ENCODE measurements at regions not wholly inside any gene's neighbourhood (a gene's known extent, or its start where the extent isn't known, plus 50 kb on each side); places are given as distances from the start of the nearest gene placed in this dataset.
"Not testable (repeated sequence)": the region's sequence is repeated elsewhere in the genome, so short reads cannot be mapped to it uniquely, and the experiment has no call there.

DNA sequence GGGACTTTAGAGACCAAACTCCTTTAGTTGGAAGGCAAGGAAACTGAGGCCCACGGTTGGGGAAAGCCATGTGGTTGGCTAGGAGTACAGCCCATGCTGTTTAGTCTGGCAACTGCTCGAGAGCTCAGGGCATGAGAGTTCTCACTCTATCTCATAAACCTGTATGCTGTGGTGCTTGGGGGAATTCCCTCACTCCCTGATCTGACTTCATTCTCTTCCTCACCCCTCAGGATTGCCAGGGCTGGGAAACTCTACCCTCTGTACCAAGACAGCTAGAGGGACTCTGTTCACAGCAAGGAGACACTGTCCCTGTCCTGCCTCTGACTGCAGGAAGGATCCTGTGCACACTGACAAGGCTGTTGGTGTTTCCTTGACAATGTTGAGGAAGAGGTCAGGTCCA is 230.2 kb downstream of the ZNF621 start:
- H3K4me3 ChIP-seq = no peak overlapping the region
- H3K27ac ChIP-seq = no peak overlapping the region
- no peak for TF ChIP-seq POLR2A (IDR thresholded peaks at IDR 0.05)
- TF ChIP-seq, protein P1, sequence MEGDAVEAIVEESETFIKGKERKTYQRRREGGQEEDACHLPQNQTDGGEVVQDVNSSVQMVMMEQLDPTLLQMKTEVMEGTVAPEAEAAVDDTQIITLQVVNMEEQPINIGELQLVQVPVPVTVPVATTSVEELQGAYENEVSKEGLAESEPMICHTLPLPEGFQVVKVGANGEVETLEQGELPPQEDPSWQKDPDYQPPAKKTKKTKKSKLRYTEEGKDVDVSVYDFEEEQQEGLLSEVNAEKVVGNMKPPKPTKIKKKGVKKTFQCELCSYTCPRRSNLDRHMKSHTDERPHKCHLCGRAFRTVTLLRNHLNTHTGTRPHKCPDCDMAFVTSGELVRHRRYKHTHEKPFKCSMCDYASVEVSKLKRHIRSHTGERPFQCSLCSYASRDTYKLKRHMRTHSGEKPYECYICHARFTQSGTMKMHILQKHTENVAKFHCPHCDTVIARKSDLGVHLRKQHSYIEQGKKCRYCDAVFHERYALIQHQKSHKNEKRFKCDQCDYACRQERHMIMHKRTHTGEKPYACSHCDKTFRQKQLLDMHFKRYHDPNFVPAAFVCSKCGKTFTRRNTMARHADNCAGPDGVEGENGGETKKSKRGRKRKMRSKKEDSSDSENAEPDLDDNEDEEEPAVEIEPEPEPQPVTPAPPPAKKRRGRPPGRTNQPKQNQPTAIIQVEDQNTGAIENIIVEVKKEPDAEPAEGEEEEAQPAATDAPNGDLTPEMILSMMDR (IDR thresholded peaks at IDR 0.05) = no peak
- H3K9me3 ChIP-seq = no peaks in the 10 kb centered on the region
- no peak for ATAC-seq
- WGBS, 4 donors = 80 to 94% (median 90%) methylated on average over 2 of the region's 2 CpGs
- intact Hi-C loops (cut with DNase I) = no loop called here
- DNase-seq = no peak
- H3K4me1 ChIP-seq = no peaks in the 10 kb centered on the region
- H3K27me3 ChIP-seq = no peaks in the 10 kb centered on the region
- no peaks in the 10 kb centered on the region for H3K36me3 ChIP-seq

DNA sequence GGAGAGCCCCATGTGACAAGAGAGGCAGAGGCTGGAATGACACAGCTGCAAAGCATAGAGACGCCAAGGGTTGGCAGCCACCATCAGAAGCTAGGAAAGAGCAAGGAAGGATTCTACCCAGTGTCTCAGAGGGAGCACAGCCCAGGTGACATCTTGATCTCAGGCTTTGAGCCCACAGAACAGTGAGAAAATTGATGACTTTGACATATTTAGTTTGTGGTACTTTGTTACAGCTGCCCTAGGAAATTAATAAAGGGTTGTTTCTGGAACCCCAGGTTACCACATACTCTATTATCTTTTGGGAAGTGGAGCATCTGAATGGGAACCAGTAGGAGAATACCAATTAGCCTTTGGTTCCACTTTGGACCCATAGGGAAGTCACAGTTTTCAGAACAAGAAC is 231.7 kb downstream of the ZNF621 start:
- H3K9me3 ChIP-seq = no peaks in the 10 kb centered on the region
- H3K4me1 ChIP-seq = no peaks in the 10 kb centered on the region
- H3K27ac ChIP-seq = no peak overlapping the region
- no peak overlapping the region for H3K4me3 ChIP-seq
- ATAC-seq (no peak), DNase-seq (no peak)
- intact Hi-C loops (cut with DNase I) = no loop called here
- no peaks in the 10 kb centered on the region for H3K36me3 ChIP-seq
- TF ChIP-seq POLR2A (IDR thresholded peaks at IDR 0.05) = no peak
- TF ChIP-seq, protein P1 (IDR thresholded peaks at IDR 0.05) = no peak
- 83 to 92% (median 86%) methylated on average over 1 of the region's 1 CpG for WGBS, 4 donors
- no peaks in the 10 kb centered on the region for H3K27me3 ChIP-seq

DNA sequence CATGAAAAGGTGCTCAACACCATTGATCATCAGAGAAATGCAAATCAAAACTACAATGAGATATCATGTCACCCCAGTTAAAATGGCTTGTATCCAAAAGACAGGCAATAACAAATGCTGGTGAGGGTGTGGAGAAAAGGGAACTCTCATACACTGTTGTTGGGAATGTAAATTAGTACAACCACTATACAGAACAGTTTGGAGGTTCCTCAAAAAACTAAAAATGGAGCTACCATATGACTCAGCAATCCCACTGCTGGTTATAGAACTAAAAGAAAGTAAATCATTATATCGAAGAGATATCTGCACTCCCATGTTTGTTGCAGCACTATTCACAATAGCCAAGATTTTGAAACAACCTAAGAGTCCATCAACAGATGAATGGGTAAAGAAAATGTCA is 238.0 kb downstream of the ZNF621 start:
- H3K36me3 ChIP-seq; intact Hi-C loops (cut with DNase I): not testable (repeated sequence)

DNA sequence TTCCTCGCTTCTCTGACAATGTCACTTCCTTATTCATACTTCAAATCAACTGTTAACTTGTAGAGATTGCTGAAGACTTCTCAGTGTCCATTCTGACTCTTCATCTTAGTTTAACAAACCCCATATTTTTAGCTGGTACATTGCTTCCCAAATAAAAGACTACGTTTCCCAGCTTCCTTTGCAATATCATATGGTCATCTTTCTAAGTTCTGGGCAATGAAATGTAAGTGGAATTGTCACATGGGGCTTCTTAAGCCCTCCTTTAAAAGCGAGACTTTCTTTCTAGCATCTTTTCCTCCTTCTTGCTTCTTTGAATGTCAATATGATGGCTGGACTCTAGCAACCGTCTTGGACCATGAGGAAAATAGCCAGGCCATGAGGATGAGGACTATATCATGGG is 239.0 kb downstream of the ZNF621 start:
- no peak overlapping the region for H3K27ac ChIP-seq
- H3K36me3 ChIP-seq = no peaks in the 10 kb centered on the region
- H3K27me3 ChIP-seq = no peaks in the 10 kb centered on the region
- TF ChIP-seq POLR2A (IDR thresholded peaks at IDR 0.05) = no peak
- TF ChIP-seq, protein P1 (IDR thresholded peaks at IDR 0.05) = no peak
- ATAC-seq = no peak
- H3K4me1 ChIP-seq = peaks cover 0 to 9% (median 1%) of the 10 kb centered on the region in 12 donors
- 91 to 95% (median 94%) methylated on average over 4 of the region's 4 CpGs for WGBS, 4 donors
- no peak for DNase-seq
- intact Hi-C loops (cut with DNase I) = no loop called here
- no peak overlapping the region for H3K4me3 ChIP-seq
- H3K9me3 ChIP-seq = peaks cover 0 to 9% (median 0%) of the 10 kb centered on the region in 12 donors

More for the DNA sequence above, 238.0 kb downstream of the ZNF621 start:
- not testable (repeated sequence) for H3K9me3 ChIP-seq, H3K4me1 ChIP-seq, ATAC-seq, DNase-seq, H3K27me3 ChIP-seq, H3K4me3 ChIP-seq
- H3K27ac ChIP-seq = peak overlapping the region in 1 of 12 donors; percentile 65
- WGBS, 4 donors = 88 to 93% (median 92%) methylated on average over 1 of the region's 1 CpG

DNA sequence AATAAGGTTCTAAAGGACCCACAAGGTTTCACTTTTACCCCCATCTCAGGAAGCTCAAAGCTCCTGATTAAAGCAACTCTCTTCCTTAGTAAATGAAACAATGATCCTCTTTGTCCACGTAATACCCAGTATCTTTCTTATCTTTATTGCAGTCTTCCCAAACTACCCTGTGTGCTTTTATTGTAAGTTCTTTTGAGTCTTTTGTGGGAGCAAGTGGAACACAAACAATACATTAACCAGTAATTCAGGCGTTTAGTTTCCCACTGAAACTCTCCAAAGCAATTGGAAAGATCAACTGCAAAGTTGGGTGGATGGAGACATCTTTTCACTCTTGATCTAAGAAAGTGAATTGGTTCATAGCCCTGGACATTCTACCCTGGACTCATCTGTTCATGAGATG is 240.0 kb downstream of the ZNF621 start:
- intact Hi-C loops (cut with DNase I) = no loop called here

More for the DNA sequence above, 240.0 kb downstream of the ZNF621 start:
- WGBS, 4 donors = 74 to 83% (median 79%) methylated on average over 2 of the region's 2 CpGs
- H3K9me3 ChIP-seq = peaks cover 0 to 9% (median 0%) of the 10 kb centered on the region in 12 donors
- H3K4me1 ChIP-seq = peaks cover 0 to 18% (median 3%) of the 10 kb centered on the region in 12 donors
- no peak for ATAC-seq
- no peak overlapping the region for H3K4me3 ChIP-seq
- no peak overlapping the region for H3K27ac ChIP-seq
- no peak for TF ChIP-seq POLR2A (IDR thresholded peaks at IDR 0.05)
- TF ChIP-seq, protein P1 (IDR thresholded peaks at IDR 0.05) = no peak
- H3K36me3 ChIP-seq = no peaks in the 10 kb centered on the region
- H3K27me3 ChIP-seq = no peaks in the 10 kb centered on the region
- DNase-seq = no peak

Data from heart left ventricle (tissue), 16 donors.